GM23248 (cell line): ENCODE measurements at regions not wholly inside any gene's neighbourhood (a gene's known extent, or its start where the extent isn't known, plus 50 kb on each side); places are given as distances from the start of the nearest gene placed in this dataset.

Source experiments
- EZH2 ChIP-seq: fragments of 200-600 bp; sonication (generic); IDR thresholded peaks from 2 replicates; pipeline ENCODE4 v1.6.1; 2018; ENCODE audit warnings: antibody characterized with exemption, mild to moderate bottlenecking; ENCODE audit not compliant: insufficient read depth, poor library complexity, severe bottlenecking
- EZH2phosphoT487 ChIP-seq: fragments of 200-600 bp; sonication (generic); IDR thresholded peaks from 2 replicates; pipeline ENCODE4 v1.6.1; 2018; ENCODE audit warnings: antibody characterized with exemption, moderate library complexity, mild to moderate bottlenecking, low read depth; ENCODE audit not compliant: insufficient read depth

DNA sequence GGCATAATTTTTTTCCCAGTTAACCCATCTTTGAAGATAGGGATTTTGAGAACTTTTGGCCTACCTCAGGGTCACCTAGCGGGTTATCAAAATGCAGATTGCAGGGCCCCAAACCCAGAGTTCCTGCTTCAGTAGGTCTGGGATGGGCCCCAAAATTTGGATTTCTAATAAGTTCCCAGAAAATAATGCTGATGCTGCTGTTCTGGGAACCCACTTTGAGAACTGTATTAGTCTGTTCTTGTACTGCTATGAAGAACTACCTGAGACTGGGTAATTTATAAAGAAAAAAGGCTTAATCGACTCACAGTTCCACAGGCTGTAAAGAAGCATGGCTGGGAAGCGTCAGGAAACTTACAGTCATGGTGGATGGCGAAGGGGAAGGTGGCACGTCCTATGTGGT, 182.2 kb upstream of the DMRT1 start:
- TF ChIP-seq EZH2 (no peak), EZH2phosphoT487 (no peak)
